Mesenchymal stem cell (in vitro differentiated cells and primary cell): ENCODE measurements at regions not wholly inside any gene's neighbourhood (a gene's known extent, or its start where the extent isn't known, plus 50 kb on each side); places are given as distances from the start of the nearest gene placed in this dataset.

Experiments used
- DNase-seq: peaks from one replicate; pipeline ENCODE4 v3.0.0-alpha.2; 2013
- H2AFZ ChIP-seq: one replicate; pipeline ENCODE4 v1.6.1; 2013; ENCODE audit warnings: low read depth, mild to moderate bottlenecking, control low read depth, inconsistent platforms, low read length, moderate library complexity
- H2AK5ac ChIP-seq: 2 replicates; pipeline ENCODE4 v1.6.1; 2013; ENCODE audit warnings: low read length, moderate library complexity, mild to moderate bottlenecking, inconsistent platforms; ENCODE audit not compliant: severe bottlenecking
- H2BK120ac ChIP-seq: one replicate; pipeline ENCODE4 v1.6.1; 2013; ENCODE audit warnings: low read depth, mild to moderate bottlenecking, inconsistent platforms, low read length, moderate library complexity
- H2BK12ac ChIP-seq, 2 experiments: one replicate each; pipeline ENCODE4 v1.6.1; 2013; ENCODE audit warnings: inconsistent platforms in 2 of 2, low read length in 2 of 2, mild to moderate bottlenecking in 2 of 2, moderate library complexity in 2 of 2, control low read depth in 1 of 2
- H2BK15ac ChIP-seq: one replicate; pipeline ENCODE4 v1.6.1; 2013; ENCODE audit warnings: mild to moderate bottlenecking, low read depth, inconsistent platforms; ENCODE audit not compliant: poor library complexity, severe bottlenecking
- H2BK5ac ChIP-seq: 2 replicates; pipeline ENCODE4 v1.6.1; 2013; ENCODE audit warnings: low read depth, mild to moderate bottlenecking, low read length, control low read depth, inconsistent platforms; ENCODE audit not compliant: poor library complexity, severe bottlenecking
- H3K14ac ChIP-seq, 2 experiments: one replicate each; pipeline ENCODE4 v1.6.1; 2013; ENCODE audit warnings: inconsistent platforms in 2 of 2, low read length in 2 of 2, control low read depth in 1 of 2, mild to moderate bottlenecking in 1 of 2, moderate library complexity in 1 of 2
- H3K18ac ChIP-seq, 2 experiments: one replicate each; pipeline ENCODE4 v1.6.1; 2013; ENCODE audit warnings: inconsistent platforms in 2 of 2, low read length in 2 of 2, control low read depth in 1 of 2, low read depth in 1 of 2, mild to moderate bottlenecking in 1 of 2
- H3K23ac ChIP-seq, 2 experiments: one replicate each; pipeline ENCODE4 v1.6.1; 2013; ENCODE audit warnings: inconsistent platforms in 2 of 2, low read length in 2 of 2, mild to moderate bottlenecking in 2 of 2, moderate library complexity in 2 of 2, control low read depth in 1 of 2
- H3K27ac ChIP-seq: 2 replicates; pipeline ENCODE4 v1.5.1; 2013; ENCODE audit warnings: mild to moderate bottlenecking, moderate library complexity, low read length, control low read depth, inconsistent platforms; ENCODE audit not compliant: poor library complexity, severe bottlenecking
- H3K27me3 ChIP-seq, 2 experiments: 2 replicates each; pipeline versions ENCODE4 v1.6.1 to v1.7.0; 2013; ENCODE audit warnings: low read length in 2 of 2, mild to moderate bottlenecking in 2 of 2, moderate library complexity in 2 of 2, control low read depth in 1 of 2, inconsistent platforms in 1 of 2; ENCODE audit not compliant: control insufficient read depth in 1 of 2, insufficient read depth in 1 of 2
- H3K36me3 ChIP-seq, 2 experiments: 2 replicates each; pipeline versions ENCODE4 v1.6.1 to v1.7.0; 2013; ENCODE audit warnings: low read length in 2 of 2, control low read depth in 1 of 2, inconsistent platforms in 1 of 2, low read depth in 1 of 2, mild to moderate bottlenecking in 1 of 2; ENCODE audit not compliant: insufficient read depth in 2 of 2, control insufficient read depth in 1 of 2
- H3K4ac ChIP-seq, 2 experiments: one replicate each; pipeline ENCODE4 v1.6.1; 2013; ENCODE audit warnings: inconsistent platforms in 2 of 2, low read length in 2 of 2, mild to moderate bottlenecking in 2 of 2, moderate library complexity in 2 of 2, control low read depth in 1 of 2, low read depth in 1 of 2
- H3K4me1 ChIP-seq: 2 replicates; pipeline ENCODE4 v1.6.1; 2013; ENCODE audit warnings: low read depth, low read length, control low read depth; ENCODE audit not compliant: control insufficient read depth, insufficient read depth
- H3K4me2 ChIP-seq: 2 replicates; pipeline ENCODE4 v1.6.1; 2013; ENCODE audit warnings: low read length, mild to moderate bottlenecking, inconsistent platforms; ENCODE audit not compliant: poor library complexity, severe bottlenecking
- H3K4me3 ChIP-seq, 2 experiments: 2 replicates each; pipeline versions ENCODE4 v1.5.1 to v1.7.0; 2013; ENCODE audit warnings: low read length in 2 of 2, mild to moderate bottlenecking in 2 of 2, control low read depth in 1 of 2, low read depth in 1 of 2; ENCODE audit not compliant: insufficient read depth in 1 of 2
- H3K79me1 ChIP-seq: replicated peaks from 2 replicates; pipeline ENCODE4 v1.6.1; 2013; ENCODE audit warnings: mild to moderate bottlenecking, control low read depth, low read length, inconsistent platforms; ENCODE audit not compliant: poor library complexity, severe bottlenecking
- H3K9ac ChIP-seq: 2 replicates; pipeline ENCODE4 v1.7.0; 2013; ENCODE audit warnings: mild to moderate bottlenecking, low read length, moderate library complexity
- H3K9me3 ChIP-seq: 2 replicates; pipeline ENCODE4 v1.7.0; 2013; ENCODE audit warnings: mild to moderate bottlenecking, low read length; ENCODE audit not compliant: control insufficient read depth
- H4K8ac ChIP-seq: one replicate; pipeline ENCODE4 v1.6.1; 2013; ENCODE audit warnings: inconsistent platforms, mild to moderate bottlenecking, low read length, moderate library complexity
- H4K91ac ChIP-seq: one replicate; pipeline ENCODE4 v1.6.1; 2013; ENCODE audit warnings: mild to moderate bottlenecking, low read length, inconsistent platforms
- WGBS: methylation state at CpG from one replicate; pipeline ENCODE4 v1.1.7; 2013; ENCODE audit warnings: mixed read lengths; 5-methylcytosine and 5-hydroxymethylcytosine counted together

- Histone ChIP-seq H2AFZ (no peak overlapping the region), H3K27me3 (peaks cover 0 to 5% of the 10 kb centered on the region in 2 experiments), H3K9ac (no peak overlapping the region), H3K4me1 (no peaks in the 10 kb centered on the region), H3K23ac (no peak overlapping the region), H3K9me3 (no peaks in the 10 kb centered on the region), H3K18ac (no peak overlapping the region), H2BK120ac (no peak overlapping the region), H3K27ac (no peak overlapping the region), H3K79me1 (no peaks in the 10 kb centered on the region), H3K4me3 (no peak overlapping the region), H2BK15ac (no peak overlapping the region), H3K4ac (no peak overlapping the region), H4K91ac (no peak overlapping the region), H3K14ac (no peak overlapping the region), H3K36me3 (no peaks in the 10 kb centered on the region), H2BK12ac (no peak overlapping the region), H2AK5ac (no peak overlapping the region), H4K8ac (no peak overlapping the region), H3K4me2 (no peak overlapping the region), H2BK5ac (no peak overlapping the region)
- WGBS = 34% methylated on average over 4 of the region's 4 CpGs
- DNase-seq = no peak
Observed at GRCh38 chr2:122072666-122073065, 317.2 kb downstream of the TSN start.

- no peak overlapping the region for H4K8ac ChIP-seq
- H3K4me1 ChIP-seq = no peaks in the 10 kb centered on the region
- peaks cover 0 to 5% of the 10 kb centered on the region in 2 experiments for H3K27me3 ChIP-seq
- no peak overlapping the region for H2AFZ ChIP-seq
- H3K9me3 ChIP-seq = no peaks in the 10 kb centered on the region
- H3K14ac ChIP-seq = no peak overlapping the region
- H3K4me3 ChIP-seq = no peak overlapping the region
- no peak overlapping the region for H3K4ac ChIP-seq
- H3K9ac ChIP-seq = no peak overlapping the region
- H3K79me1 ChIP-seq = no peaks in the 10 kb centered on the region
- no peak overlapping the region for H3K23ac ChIP-seq
- no peak overlapping the region for H3K4me2 ChIP-seq
- H3K18ac ChIP-seq = no peak overlapping the region
- DNase-seq = no peak
- WGBS = 33% methylated on average over 4 of the region's 4 CpGs
- H3K36me3 ChIP-seq = no peaks in the 10 kb centered on the region
- no peak overlapping the region for H2BK12ac ChIP-seq
- no peak overlapping the region for H2AK5ac ChIP-seq
- H3K27ac ChIP-seq = no peak overlapping the region
- H2BK5ac ChIP-seq = no peak overlapping the region
- no peak overlapping the region for H2BK15ac ChIP-seq
- H2BK120ac ChIP-seq = no peak overlapping the region
- H4K91ac ChIP-seq = no peak overlapping the region
Observed at GRCh38 chr2:122074201-122074600, 318.8 kb downstream of the TSN start.

GRCh38 chr2:122075381-122075780, 319.9 kb downstream of the TSN start:
- Histone ChIP-seq H3K4me3 (no peak overlapping the region), H3K9me3 (no peaks in the 10 kb centered on the region), H3K4ac (no peak overlapping the region), H3K4me1 (no peaks in the 10 kb centered on the region), H2BK12ac (no peak overlapping the region), H3K18ac (no peak overlapping the region), H2AFZ (no peak overlapping the region), H4K8ac (no peak overlapping the region), H3K27ac (no peak overlapping the region), H3K14ac (no peak overlapping the region), H2AK5ac (no peak overlapping the region), H3K4me2 (no peak overlapping the region), H3K36me3 (no peaks in the 10 kb centered on the region), H3K9ac (no peak overlapping the region), H3K27me3 (peaks cover 0 to 5% of the 10 kb centered on the region in 2 experiments), H2BK120ac (no peak overlapping the region), H3K79me1 (no peaks in the 10 kb centered on the region), H2BK5ac (no peak overlapping the region), H2BK15ac (no peak overlapping the region), H4K91ac (no peak overlapping the region), H3K23ac (no peak overlapping the region)
- no peak for DNase-seq
- WGBS = 73% methylated on average over 4 of the region's 4 CpGs

GRCh38 chr2:122077114-122077513, 321.7 kb downstream of the TSN start:
- H3K36me3 ChIP-seq = no peaks in the 10 kb centered on the region
- DNase-seq = no peak
- H3K4me2 ChIP-seq = no peak overlapping the region
- no peak overlapping the region for H3K4ac ChIP-seq
- H2AK5ac ChIP-seq = no peak overlapping the region
- H2AFZ ChIP-seq = no peak overlapping the region
- no peak overlapping the region for H4K91ac ChIP-seq
- H3K9ac ChIP-seq = no peak overlapping the region
- no peak overlapping the region for H2BK120ac ChIP-seq
- H3K27ac ChIP-seq = no peak overlapping the region
- no peak overlapping the region for H4K8ac ChIP-seq
- H3K18ac ChIP-seq = no peak overlapping the region
- no peak overlapping the region for H3K4me3 ChIP-seq
- no peaks in the 10 kb centered on the region for H3K79me1 ChIP-seq
- no peak overlapping the region for H2BK15ac ChIP-seq
- peaks cover 0 to 5% of the 10 kb centered on the region in 2 experiments for H3K27me3 ChIP-seq
- H3K23ac ChIP-seq = no peak overlapping the region
- H3K4me1 ChIP-seq = no peaks in the 10 kb centered on the region
- no peak overlapping the region for H3K14ac ChIP-seq
- WGBS = 84% methylated on average over 3 of the region's 3 CpGs
- H2BK12ac ChIP-seq = no peak overlapping the region
- H3K9me3 ChIP-seq = no peaks in the 10 kb centered on the region
- H2BK5ac ChIP-seq = no peak overlapping the region
